GM12875 (cell line): ENCODE measurements at regions not wholly inside any gene's neighbourhood (a gene's known extent, or its start where the extent isn't known, plus 50 kb on each side); places are given as distances from the start of the nearest gene placed in this dataset.

ENCODE experiments used
- H3K4me3 ChIP-seq: one replicate; pipeline ENCODE4 v1.5.1; 2011; ENCODE audit warnings: low read depth, low read length, control low read depth
- TF ChIP-seq, protein P1 (sequence below): IDR thresholded peaks from 2 replicates; pipeline ENCODE4 v1.5.1; 2011; ENCODE audit warnings: low read depth, mild to moderate bottlenecking, control low read depth, inconsistent platforms, low read length, moderate library complexity, borderline replicate concordance; ENCODE audit not compliant: insufficient read depth

DNA sequence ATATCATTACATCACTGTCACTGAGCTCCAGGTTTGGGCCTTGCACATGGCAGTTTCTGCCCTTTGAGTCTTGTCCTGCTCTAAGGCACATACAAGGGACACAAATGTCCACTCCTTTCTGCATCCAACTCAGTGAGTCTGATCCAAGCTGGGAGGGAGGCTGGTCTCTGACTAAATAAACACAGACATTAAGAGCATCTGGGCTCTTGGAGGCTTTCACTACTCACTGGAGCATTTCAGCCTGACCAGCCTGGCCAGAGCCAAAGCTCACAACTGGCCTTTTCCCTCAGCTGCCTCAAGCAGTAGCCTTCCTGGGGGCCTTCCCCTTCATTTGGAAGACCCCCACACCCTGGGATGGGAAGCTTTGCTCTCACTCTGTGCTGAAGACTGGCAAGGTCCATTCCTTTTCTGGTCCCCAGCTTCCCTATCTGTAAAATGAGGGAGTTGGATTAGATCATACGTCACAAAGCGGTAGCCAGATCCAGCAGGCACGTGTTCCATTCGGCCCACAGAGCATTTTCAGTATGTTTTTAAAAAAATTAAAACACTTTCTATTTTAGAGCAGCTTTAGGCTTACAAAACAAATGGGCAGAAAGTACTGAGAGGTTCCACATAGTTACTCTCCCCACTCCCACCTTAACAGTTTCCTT is 58.6 kb upstream of the XPA start:
- TF ChIP-seq, protein P1, sequence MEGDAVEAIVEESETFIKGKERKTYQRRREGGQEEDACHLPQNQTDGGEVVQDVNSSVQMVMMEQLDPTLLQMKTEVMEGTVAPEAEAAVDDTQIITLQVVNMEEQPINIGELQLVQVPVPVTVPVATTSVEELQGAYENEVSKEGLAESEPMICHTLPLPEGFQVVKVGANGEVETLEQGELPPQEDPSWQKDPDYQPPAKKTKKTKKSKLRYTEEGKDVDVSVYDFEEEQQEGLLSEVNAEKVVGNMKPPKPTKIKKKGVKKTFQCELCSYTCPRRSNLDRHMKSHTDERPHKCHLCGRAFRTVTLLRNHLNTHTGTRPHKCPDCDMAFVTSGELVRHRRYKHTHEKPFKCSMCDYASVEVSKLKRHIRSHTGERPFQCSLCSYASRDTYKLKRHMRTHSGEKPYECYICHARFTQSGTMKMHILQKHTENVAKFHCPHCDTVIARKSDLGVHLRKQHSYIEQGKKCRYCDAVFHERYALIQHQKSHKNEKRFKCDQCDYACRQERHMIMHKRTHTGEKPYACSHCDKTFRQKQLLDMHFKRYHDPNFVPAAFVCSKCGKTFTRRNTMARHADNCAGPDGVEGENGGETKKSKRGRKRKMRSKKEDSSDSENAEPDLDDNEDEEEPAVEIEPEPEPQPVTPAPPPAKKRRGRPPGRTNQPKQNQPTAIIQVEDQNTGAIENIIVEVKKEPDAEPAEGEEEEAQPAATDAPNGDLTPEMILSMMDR = no peak
- H3K4me3 ChIP-seq = no peak overlapping the region

DNA sequence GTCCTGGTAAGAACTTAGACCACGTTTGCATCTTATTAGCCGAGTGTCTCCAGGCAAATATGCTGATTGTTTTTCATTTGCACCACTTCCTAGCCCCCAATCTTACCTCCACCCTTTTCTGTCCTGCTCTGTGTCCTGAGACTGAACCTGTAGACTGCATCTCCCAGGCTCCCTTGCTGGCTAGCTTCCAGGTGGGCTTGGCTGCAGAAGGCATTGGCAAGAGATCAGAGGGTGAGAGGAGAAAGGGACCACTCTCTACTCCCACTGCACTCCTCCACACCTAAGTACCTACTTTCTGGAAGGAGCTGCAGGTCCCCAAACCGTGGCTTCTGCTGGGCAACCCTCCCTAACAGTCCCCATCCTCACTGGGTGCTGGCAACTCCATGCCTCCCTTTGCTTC is 59.9 kb upstream of the XPA start:
- no peak overlapping the region for H3K4me3 ChIP-seq
- TF ChIP-seq, protein P1 = no peak

DNA sequence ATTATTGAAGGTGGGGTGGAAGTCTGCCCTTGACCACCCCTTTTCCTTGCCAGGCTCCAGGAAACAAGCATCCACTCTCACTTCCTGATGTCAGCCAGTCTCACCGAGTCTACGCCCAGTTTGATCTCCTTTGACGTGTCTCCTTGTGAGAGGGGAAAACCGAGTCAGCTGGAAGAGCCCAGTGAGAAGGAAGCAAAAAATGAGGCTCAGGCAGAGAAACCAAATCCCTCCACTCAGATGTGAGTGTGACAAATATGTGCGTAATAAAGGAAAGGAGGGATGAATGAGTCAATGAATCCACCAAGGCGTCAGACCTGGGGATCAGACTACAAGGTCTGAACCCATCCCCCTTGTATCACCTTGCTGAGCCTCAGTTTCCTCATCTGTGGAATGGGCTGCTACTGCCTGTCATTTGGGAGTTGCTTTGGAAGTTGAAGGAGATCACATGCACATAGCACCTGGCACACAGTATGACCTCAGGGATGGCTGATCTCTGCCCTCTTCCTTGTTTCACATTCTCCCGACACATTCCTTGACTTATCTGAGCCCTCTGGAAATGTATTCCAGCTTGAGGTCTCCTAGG is 61.3 kb upstream of the XPA start:
- TF ChIP-seq, protein P1 = no peak
- no peak overlapping the region for H3K4me3 ChIP-seq

DNA sequence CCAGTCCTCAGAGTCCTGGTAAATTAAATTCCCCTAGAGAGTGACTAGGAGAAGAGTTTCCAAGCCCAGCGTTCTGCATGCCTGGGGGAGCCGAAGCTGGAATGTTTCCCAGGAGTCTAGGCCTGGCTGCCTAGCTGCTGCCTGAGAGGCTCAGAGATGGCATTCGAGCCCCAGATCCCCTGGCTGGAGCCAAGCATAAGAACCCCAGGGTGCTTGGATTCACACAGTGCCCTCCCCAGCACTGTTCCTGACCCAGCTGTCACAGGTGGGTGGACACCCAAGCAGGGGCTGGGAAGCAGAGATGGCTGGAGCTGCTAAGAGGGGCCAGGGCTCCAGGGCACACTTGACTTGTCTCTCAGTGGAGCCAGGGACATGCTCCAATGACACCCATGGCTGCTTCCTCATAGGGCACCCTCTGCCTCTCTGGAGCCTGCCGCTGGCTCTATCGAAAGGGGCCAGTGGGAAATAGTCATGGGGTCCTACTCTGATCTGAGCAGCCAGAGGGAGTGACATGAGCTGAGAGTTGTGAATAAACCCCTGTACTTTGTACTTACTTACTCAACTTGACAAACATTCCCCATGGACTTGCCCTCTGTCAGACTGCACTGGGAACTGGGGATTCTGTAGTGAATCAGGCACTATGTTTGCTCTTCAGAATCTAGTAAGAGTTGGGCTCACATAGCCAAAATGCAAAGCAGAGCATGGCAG is 62.6 kb upstream of the XPA start:
- TF ChIP-seq, protein P1 = no peak
- no peak overlapping the region for H3K4me3 ChIP-seq

DNA sequence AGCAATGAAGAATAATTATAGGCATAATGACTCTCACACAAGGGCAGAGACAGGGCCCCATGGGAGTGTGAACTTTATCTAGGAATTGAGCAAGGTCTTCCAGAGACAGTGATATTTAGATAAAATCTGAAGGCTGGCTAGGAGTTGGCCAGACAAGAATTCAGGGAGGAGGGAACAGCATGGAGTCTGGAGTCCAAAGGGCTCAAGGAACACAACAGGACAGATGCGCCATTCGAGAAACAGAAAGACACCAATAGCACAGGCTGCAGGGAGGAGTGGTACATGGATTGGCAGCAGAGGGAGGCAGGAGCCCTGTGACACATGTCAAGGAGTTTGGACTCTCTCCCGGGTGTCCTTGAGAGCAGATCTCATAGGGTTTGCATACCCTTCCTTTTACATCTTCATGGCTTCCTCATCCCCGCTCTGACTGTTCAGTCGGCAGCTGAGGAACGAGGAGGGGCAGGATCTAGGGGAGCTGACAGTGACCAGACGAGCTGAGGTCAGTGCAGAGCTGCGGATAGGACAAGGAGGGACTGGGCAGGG is 64.0 kb upstream of the XPA start:
- TF ChIP-seq, protein P1 = no peak
- no peak overlapping the region for H3K4me3 ChIP-seq

DNA sequence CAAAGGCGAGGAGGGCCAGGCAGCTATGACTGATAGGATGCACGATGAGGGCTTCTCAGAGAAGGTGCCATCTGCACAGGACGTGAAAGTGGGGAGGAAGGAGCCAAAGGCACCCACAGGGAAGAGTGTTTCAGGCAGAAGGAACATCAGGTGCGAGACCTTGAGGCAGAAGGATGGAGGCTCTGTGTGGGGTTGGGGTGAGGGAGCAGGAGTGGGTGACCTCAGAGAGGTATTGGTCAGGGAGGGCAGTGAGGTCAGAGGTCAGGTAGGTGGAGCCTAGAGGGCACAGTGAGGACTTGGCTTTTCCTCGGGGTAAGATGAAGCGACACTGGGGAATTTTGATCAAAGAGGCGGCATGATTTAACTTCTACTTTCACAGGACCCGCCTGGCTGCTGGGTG is 64.7 kb upstream of the XPA start:
- TF ChIP-seq, protein P1 = no peak
- no peak overlapping the region for H3K4me3 ChIP-seq
